ENCODE measurements at regions not wholly inside any gene's neighbourhood (a gene's known extent, or its start where the extent isn't known, plus 50 kb on each side); places are given as distances from the start of the nearest gene placed in this dataset.

DNA sequence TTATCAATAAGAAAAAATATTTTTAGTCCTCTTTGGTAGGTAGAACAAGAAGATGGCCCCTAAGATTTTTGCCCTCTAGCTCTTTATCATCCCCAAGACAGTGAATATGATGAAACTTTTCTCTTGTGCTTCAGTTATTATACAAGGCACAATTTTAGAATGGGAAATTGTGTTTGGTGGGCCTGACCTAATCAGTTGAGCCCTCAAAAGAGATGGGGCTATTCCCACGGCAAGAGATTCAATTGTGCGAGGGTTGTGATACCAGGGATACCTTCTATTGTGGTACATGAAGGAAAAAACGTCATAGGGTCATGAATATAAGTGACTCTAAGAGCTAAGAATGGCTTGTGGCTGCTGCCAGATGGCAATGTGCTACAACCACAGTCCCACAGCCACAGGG is 94.0 kb upstream of the COX7C start:
- ATAC-seq (ENCODE audit: low FRiP score in 2 of 2), result no peak
- Histone ChIP-seq H3K36me3 (no peaks in the 10 kb centered on the region), H3K4me1 (no peaks in the 10 kb centered on the region), H3K9me3 (no peaks in the 10 kb centered on the region), H3K27ac (no peak overlapping the region), H3K4me3 (no peak overlapping the region), H3K27me3 (no peaks in the 10 kb centered on the region)
- 69 to 71% methylated on average over 3 of the region's 3 CpGs for WGBS, 2 donors
- DNase-seq, result no peak
- TF ChIP-seq POLR2A (IDR thresholded peaks at IDR 0.05) (no peak), EP300 (IDR thresholded peaks at IDR 0.05) (no peak), POLR2AphosphoS5 (IDR thresholded peaks at IDR 0.05) (no peak)
- TF ChIP-seq, protein P1, sequence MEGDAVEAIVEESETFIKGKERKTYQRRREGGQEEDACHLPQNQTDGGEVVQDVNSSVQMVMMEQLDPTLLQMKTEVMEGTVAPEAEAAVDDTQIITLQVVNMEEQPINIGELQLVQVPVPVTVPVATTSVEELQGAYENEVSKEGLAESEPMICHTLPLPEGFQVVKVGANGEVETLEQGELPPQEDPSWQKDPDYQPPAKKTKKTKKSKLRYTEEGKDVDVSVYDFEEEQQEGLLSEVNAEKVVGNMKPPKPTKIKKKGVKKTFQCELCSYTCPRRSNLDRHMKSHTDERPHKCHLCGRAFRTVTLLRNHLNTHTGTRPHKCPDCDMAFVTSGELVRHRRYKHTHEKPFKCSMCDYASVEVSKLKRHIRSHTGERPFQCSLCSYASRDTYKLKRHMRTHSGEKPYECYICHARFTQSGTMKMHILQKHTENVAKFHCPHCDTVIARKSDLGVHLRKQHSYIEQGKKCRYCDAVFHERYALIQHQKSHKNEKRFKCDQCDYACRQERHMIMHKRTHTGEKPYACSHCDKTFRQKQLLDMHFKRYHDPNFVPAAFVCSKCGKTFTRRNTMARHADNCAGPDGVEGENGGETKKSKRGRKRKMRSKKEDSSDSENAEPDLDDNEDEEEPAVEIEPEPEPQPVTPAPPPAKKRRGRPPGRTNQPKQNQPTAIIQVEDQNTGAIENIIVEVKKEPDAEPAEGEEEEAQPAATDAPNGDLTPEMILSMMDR (IDR thresholded peaks at IDR 0.05), result no peak

DNA sequence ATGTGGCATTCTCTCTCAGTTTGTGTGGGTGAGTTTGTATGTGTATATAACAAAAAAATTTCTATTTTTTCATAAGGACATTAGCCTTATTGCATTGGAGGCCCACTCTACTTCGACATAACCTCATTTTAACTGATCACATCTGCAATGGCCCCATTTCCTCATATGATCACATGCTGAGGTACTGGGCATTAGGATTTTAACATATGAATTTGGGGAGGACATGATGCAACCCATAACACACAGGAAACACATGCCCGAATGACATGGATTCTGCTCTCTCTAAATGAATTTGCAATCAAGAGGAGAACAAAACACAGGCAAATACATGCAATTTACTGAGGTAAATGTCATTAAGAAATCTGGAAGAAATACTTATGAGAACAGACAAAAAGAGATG is 92.1 kb upstream of the COX7C start:
- ATAC-seq (ENCODE audit: low FRiP score in 2 of 2) (no peak), DNase-seq (no peak)
- Histone ChIP-seq H3K27me3 (no peaks in the 10 kb centered on the region), H3K27ac (no peak overlapping the region), H3K4me1 (no peaks in the 10 kb centered on the region), H3K4me3 (no peak overlapping the region), H3K9me3 (no peaks in the 10 kb centered on the region), H3K36me3 (no peaks in the 10 kb centered on the region)
- 65 to 74% methylated on average over 2 of the region's 2 CpGs for WGBS, 2 donors
- TF ChIP-seq POLR2AphosphoS5 (IDR thresholded peaks at IDR 0.05) (no peak), EP300 (IDR thresholded peaks at IDR 0.05) (no peak), POLR2A (IDR thresholded peaks at IDR 0.05) (no peak)
- TF ChIP-seq, protein P1 (IDR thresholded peaks at IDR 0.05), result no peak

DNA sequence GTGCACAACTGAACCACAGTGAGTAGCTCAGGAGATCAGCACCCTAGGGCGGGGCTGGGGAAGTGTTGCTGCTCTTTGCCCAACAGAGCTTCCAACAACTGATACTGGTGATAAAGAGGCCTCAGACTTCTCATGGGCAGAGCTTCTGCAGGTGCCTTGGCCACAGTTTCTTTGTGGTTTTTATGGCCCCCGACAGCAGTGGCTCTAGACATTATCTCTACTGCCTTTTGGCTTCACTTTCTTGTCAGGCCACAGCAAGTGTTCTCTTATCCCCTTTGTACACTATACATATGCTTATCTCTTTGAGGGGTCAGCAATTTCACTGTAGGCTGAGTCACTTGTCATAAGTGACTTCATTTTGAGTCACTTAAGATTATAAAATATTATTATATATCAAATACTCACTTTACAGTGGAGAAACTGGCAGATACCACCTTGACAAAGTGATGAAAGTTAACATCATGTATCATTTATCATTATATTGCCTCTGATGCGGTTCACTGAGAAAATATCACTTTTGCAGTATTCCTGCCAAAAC is 90.9 kb upstream of the COX7C start:
- Histone ChIP-seq H3K4me3 (no peak overlapping the region), H3K27ac (no peak overlapping the region), H3K4me1 (no peaks in the 10 kb centered on the region), H3K9me3 (no peaks in the 10 kb centered on the region), H3K27me3 (no peaks in the 10 kb centered on the region), H3K36me3 (no peaks in the 10 kb centered on the region)
- TF ChIP-seq, protein P1 (IDR thresholded peaks at IDR 0.05), result no peak
- TF ChIP-seq EP300 (IDR thresholded peaks at IDR 0.05), result no peak
- no peak for TF ChIP-seq POLR2AphosphoS5 (IDR thresholded peaks at IDR 0.05)
- TF ChIP-seq POLR2A (IDR thresholded peaks at IDR 0.05), result no peak
- DNase-seq, result no peak
- WGBS, 2 donors, result 53 to 68% methylated on average over 3 of the region's 3 CpGs
- ATAC-seq (ENCODE audit: low FRiP score in 2 of 2), result no peak

DNA sequence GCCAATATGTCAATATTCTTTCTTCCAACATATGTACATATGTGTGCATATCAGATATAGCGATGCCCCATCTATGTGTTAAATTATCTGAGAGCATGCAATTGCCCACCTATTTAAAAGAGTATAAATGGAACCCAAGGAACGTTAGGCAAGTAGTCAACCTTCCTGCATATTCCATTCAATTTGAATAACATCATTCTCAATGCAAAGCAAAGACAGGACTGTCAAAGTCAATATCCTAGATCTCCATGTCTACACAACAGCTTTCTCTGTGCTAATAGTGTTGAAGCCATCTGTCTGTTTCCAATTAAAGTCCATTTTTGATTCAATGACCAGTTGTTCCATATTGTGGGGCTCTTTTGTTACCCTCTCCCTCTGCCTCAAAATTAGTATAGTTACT is 85.3 kb upstream of the COX7C start:
- Histone ChIP-seq H3K27me3 (no peaks in the 10 kb centered on the region), H3K4me1 (no peaks in the 10 kb centered on the region), H3K9me3 (no peaks in the 10 kb centered on the region), H3K27ac (no peak overlapping the region), H3K4me3 (no peak overlapping the region), H3K36me3 (no peaks in the 10 kb centered on the region)
- 59 to 76% methylated on average over 2 of the region's 2 CpGs for WGBS, 2 donors
- ATAC-seq (ENCODE audit: low FRiP score in 2 of 2) (no peak), DNase-seq (no peak)
- TF ChIP-seq, protein P1 (IDR thresholded peaks at IDR 0.05), result no peak
- TF ChIP-seq POLR2A (IDR thresholded peaks at IDR 0.05) (no peak), POLR2AphosphoS5 (IDR thresholded peaks at IDR 0.05) (no peak), EP300 (IDR thresholded peaks at IDR 0.05) (no peak)

DNA sequence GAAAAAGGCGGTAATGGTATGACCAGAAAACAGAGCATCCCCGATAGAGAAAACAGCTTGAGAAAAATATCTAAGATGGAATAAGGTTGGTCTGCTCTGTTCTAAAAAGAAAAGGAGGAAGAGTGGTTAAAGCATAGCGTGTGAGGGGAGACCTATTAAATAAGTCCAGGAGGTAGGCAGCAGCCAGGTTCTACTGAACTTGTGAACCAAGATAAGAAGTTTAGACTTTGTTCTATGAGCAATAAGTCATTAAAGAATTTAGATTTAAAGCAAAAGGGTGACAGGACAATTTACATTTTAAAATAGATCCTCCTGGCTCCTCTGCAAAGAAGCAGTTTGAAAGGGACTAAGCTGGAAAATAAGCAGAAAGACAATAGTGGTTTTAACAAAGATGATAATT is 81.3 kb upstream of the COX7C start:
- H3K4me3 ChIP-seq, result no peak overlapping the region

More for the DNA sequence above, 81.3 kb upstream of the COX7C start:
- TF ChIP-seq EP300 (IDR thresholded peaks at IDR 0.05), result no peak
- TF ChIP-seq, protein P1 (IDR thresholded peaks at IDR 0.05), result no peak
- TF ChIP-seq POLR2A (IDR thresholded peaks at IDR 0.05), result no peak
- no peak for TF ChIP-seq POLR2AphosphoS5 (IDR thresholded peaks at IDR 0.05)
- no peaks in the 10 kb centered on the region for H3K4me1 ChIP-seq
- no peak for DNase-seq
- H3K9me3 ChIP-seq, result no peaks in the 10 kb centered on the region
- WGBS, 2 donors, result 88 to 89% methylated on average over 3 of the region's 3 CpGs
- no peak overlapping the region for H3K27ac ChIP-seq
- ATAC-seq (ENCODE audit: low FRiP score in 2 of 2), result no peak
- no peaks in the 10 kb centered on the region for H3K36me3 ChIP-seq
- no peaks in the 10 kb centered on the region for H3K27me3 ChIP-seq

Data from upper lobe of left lung (tissue), 6 donors.